Ectodermal cell (in vitro differentiated cells): ENCODE measurements at regions not wholly inside any gene's neighbourhood (a gene's known extent, or its start where the extent isn't known, plus 50 kb on each side); places are given as distances from the start of the nearest gene placed in this dataset.

Experiments used
- H3K27ac ChIP-seq: 2 replicates; pipeline ENCODE4 v1.7.0; 2013; ENCODE audit warnings: mild to moderate bottlenecking, low read depth, low read length; ENCODE audit not compliant: insufficient read depth, poor library complexity, severe bottlenecking
- H3K27me3 ChIP-seq: 2 replicates; pipeline ENCODE4 v1.7.0; 2013; ENCODE audit warnings: mild to moderate bottlenecking, low read length; ENCODE audit not compliant: insufficient read depth, control insufficient read depth, poor library complexity, severe bottlenecking
- H3K36me3 ChIP-seq: one replicate; pipeline ENCODE4 v1.7.0; 2013; ENCODE audit warnings: low read length; ENCODE audit not compliant: control insufficient read depth, insufficient read depth
- H3K4me1 ChIP-seq: one replicate; pipeline ENCODE4 v1.7.0; 2013; ENCODE audit warnings: low read length; ENCODE audit not compliant: control insufficient read depth, insufficient read depth
- H3K4me3 ChIP-seq: 2 replicates; pipeline ENCODE4 v1.7.0; 2013; ENCODE audit warnings: low read depth, low read length, control low read depth; ENCODE audit not compliant: insufficient read depth
- H3K9me3 ChIP-seq: 2 replicates; pipeline ENCODE4 v1.7.0; 2013; ENCODE audit warnings: mild to moderate bottlenecking, low read length, moderate library complexity; ENCODE audit not compliant: control insufficient read depth
- WGBS, 2 experiments: methylation state at CpG; one replicate each; pipeline ENCODE4 v1.1.7; 2013; ENCODE audit warnings: missing lambda C conversion rate in 2 of 2; 5-methylcytosine and 5-hydroxymethylcytosine counted together

GRCh38 chr2:64751286-64752260, 97.9 kb upstream of the SERTAD2 start:
- Histone ChIP-seq H3K9me3 (no peaks in the 10 kb centered on the region), H3K4me3 (peak overlapping the region; percentile 62), H3K36me3 (no peaks in the 10 kb centered on the region), H3K27ac (no peak overlapping the region), H3K4me1 (peaks cover 5% of the 10 kb centered on the region), H3K27me3 (peaks cover 19% of the 10 kb centered on the region)
- 1% methylated on average over 59 of the region's 59 CpGs for WGBS, 2 experiments

DNA sequence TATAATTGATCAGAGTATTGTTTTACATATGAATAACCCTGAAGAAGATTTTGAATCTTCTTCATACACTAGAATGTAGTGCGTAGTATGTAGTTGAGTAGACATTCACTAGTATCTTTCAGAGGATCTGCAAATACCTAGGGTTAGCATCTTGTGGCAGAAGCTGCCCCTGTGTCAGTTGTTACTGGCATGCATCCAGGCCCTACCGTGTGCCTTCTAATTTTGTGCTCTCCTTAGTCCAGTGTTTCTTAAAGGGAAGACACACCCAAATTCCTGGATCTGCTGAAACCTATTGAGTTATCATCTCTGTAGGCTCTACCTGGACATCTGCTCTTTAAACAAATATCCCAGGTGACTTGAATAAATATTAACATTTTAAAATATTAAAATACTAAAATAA, 99.7 kb upstream of the SERTAD2 start:
- Histone ChIP-seq H3K4me1 (peaks cover 5% of the 10 kb centered on the region), H3K27ac (no peak overlapping the region), H3K27me3 (peaks cover 19% of the 10 kb centered on the region), H3K4me3 (no peak overlapping the region), H3K36me3 (no peaks in the 10 kb centered on the region), H3K9me3 (no peaks in the 10 kb centered on the region)
- WGBS, 2 experiments, result 86 to 91% methylated on average over 1 to 2 of the region's 2 CpGs

DNA sequence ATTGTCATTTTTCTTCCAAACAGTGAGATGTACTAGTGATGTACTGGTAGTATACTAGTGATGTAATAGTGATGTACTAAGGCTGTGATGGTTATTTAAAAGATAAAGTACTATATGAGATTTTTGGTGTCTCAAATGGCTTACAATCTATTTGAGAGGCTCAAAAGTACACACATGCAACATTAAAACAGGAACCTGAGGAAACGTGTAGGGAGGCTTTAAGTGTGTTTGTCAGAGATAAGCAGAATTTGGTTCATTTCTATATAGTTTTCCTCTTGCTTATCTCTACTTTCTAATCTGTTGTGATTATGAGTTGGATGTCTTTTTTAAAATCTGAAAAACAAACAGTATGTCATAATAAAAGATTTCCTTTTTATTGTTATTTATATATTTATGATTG, 100.9 kb upstream of the SERTAD2 start:
- no peaks in the 10 kb centered on the region for H3K36me3 ChIP-seq
- H3K4me3 ChIP-seq, result no peak overlapping the region
- peaks cover 14% of the 10 kb centered on the region for H3K27me3 ChIP-seq
- no peaks in the 10 kb centered on the region for H3K9me3 ChIP-seq
- H3K4me1 ChIP-seq, result peaks cover 5% of the 10 kb centered on the region
- no CpG with 5 or more reads among the region's 1 CpG for WGBS, 2 experiments
- H3K27ac ChIP-seq, result no peak overlapping the region

DNA sequence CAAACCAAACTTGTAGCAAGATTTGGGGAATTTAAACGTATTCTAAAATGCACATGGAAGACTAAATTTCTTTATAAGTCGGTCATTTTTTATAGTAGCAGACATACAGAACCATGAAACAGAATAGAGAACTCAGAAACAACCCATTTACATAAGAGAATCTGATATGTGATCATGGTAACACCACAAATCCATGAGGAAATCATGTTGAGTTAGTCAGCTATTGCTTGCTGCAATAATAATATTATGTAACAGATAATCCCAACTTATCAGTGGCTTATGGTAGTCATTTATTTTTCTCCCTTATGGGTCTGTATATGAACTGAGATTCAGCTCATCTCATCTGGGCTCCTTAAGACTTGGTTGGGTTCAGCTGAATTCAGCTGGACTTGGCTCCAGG, 103.4 kb upstream of the SERTAD2 start:
- Histone ChIP-seq H3K9me3 (no peaks in the 10 kb centered on the region), H3K27ac (no peak overlapping the region), H3K27me3 (peaks cover 9% of the 10 kb centered on the region), H3K36me3 (no peaks in the 10 kb centered on the region), H3K4me3 (no peak overlapping the region), H3K4me1 (peaks cover 1% of the 10 kb centered on the region)
- 91% methylated on average over 2 of the region's 2 CpGs; no CpG with 5 or more reads in 1 of the 2 experiments for WGBS, 2 experiments

- H3K4me3 ChIP-seq, result no peak overlapping the region
These were observed 106.4 kb upstream of the SERTAD2 start for GRCh38 chr2:64760128-64760527.

GRCh38 chr2:64762301-64762997, 108.7 kb upstream of the SERTAD2 start:
- no peak overlapping the region for H3K27ac ChIP-seq
- H3K9me3 ChIP-seq, result no peaks in the 10 kb centered on the region
- no peaks in the 10 kb centered on the region for H3K36me3 ChIP-seq
- peaks cover 21% of the 10 kb centered on the region for H3K27me3 ChIP-seq
- no peaks in the 10 kb centered on the region for H3K4me1 ChIP-seq
- 82 to 88% methylated on average over 4 of the region's 4 CpGs for WGBS, 2 experiments
- H3K4me3 ChIP-seq, result no peak overlapping the region

More at GRCh38 chr2:64760128-64760527, 106.4 kb upstream of the SERTAD2 start:
- Histone ChIP-seq H3K27ac (no peak overlapping the region), H3K4me1 (no peaks in the 10 kb centered on the region), H3K27me3 (no peaks in the 10 kb centered on the region), H3K36me3 (no peaks in the 10 kb centered on the region), H3K9me3 (no peaks in the 10 kb centered on the region)
- WGBS, 2 experiments, result 91 to 96% methylated on average over 5 of the region's 5 CpGs

DNA sequence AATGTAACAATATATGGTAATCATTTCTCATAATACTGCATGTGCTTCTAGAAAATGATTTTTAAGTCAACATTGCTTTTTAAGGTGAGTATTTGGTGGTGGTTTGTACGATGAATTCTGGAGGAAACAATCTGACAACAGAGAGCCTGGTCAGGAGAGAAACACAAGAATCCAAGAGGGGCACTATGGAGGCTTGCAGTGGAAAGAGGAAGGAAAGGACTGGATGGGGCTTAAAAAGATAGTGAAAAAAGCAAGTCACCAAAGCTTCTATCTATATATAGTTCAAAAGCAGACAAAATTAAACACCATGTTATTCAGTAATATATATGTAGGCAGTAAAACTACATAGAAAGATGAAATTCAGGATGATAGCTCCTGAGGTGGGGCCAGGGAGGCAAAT, 109.4 kb upstream of the SERTAD2 start:
- Histone ChIP-seq H3K9me3 (no peaks in the 10 kb centered on the region), H3K27me3 (peaks cover 24% of the 10 kb centered on the region), H3K27ac (no peak overlapping the region), H3K4me1 (no peaks in the 10 kb centered on the region), H3K4me3 (no peak overlapping the region), H3K36me3 (no peaks in the 10 kb centered on the region)
- 81 to 89% methylated on average over 1 of the region's 1 CpG for WGBS, 2 experiments

DNA sequence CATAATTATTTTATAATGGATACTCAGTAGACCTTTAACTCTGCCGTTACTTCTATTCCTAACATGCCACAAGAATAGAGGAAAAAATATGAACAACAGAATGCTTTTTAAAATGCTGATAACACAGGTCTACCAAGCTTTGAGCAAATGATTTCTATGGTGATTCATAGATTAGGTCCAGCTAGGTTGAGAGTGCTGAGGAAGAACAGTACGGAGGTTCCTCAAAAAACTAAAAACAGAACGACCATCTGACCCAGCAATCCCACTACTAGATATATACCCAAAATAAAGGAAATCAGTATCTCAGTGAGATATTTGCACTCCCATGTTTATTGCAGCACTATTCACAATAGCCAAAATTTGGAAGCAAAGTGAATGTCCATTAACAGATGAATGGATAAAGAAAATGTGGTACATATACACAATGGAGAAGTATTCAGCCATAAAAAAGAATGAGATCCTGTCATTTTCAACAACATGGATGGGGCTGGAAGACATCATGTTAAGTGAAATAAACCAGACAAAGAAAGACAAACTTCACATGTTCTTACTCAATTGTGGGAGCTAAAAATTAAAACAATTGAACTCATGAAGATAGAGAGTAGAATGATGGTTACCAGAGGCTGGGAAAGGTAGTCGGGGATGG, 111.6 kb upstream of the SERTAD2 start:
- peaks cover 24% of the 10 kb centered on the region for H3K27me3 ChIP-seq
- H3K9me3 ChIP-seq, result no peaks in the 10 kb centered on the region
- H3K4me1 ChIP-seq, result peaks cover 3% of the 10 kb centered on the region
- no peaks in the 10 kb centered on the region for H3K36me3 ChIP-seq
- no peak overlapping the region for H3K4me3 ChIP-seq
- no peak overlapping the region for H3K27ac ChIP-seq
- WGBS, 2 experiments, result 93 to 95% methylated on average over 3 to 4 of the region's 4 CpGs

DNA sequence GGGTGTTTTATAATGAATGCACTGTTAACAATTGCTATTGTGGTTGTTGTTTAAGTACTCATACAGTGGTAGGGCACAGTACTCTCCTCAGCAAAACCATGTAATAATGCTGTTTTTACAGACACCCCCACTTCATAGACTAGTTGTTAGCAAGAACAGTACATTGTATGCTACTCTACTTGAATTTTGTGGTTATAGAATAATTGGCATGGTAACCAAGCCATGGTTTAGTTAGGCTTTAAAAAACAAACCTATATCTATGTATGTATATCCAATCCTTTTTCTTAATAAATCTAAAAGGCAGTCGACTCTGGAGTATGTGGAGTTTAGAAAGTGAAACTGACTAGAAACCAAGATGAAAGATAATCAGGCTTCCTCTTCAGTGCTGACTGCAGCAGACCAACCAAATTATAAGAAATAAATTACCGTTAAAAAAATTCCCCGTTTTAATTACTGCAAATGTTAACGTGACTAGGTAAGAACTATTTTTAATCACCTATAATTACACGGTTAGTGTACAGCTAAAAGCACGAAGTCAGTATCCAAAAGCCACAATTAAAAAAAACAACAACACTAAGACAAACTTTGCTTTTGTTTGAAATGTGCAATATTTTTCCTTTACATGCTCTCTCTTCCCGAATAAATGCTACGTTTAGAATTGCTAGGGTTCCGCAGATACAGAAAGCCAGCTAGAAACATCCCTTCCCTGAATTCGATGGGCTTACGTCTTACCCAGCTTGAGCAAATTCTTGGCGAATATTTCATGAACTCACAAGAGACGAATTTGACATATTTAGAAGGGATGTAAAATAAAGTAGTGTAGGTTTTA, 113.3 kb upstream of the SERTAD2 start:
- no peaks in the 10 kb centered on the region for H3K36me3 ChIP-seq
- 32 to 37% methylated on average over 12 of the region's 13 CpGs for WGBS, 2 experiments
- no peaks in the 10 kb centered on the region for H3K9me3 ChIP-seq
- peaks cover 3% of the 10 kb centered on the region for H3K4me1 ChIP-seq
- H3K27ac ChIP-seq, result peak overlapping the region; percentile 76
- peaks cover 24% of the 10 kb centered on the region for H3K27me3 ChIP-seq
- H3K4me3 ChIP-seq, result peak overlapping the region; percentile 62
